H54 (cell line): ENCODE measurements at regions not wholly inside any gene's neighbourhood (a gene's known extent, or its start where the extent isn't known, plus 50 kb on each side); places are given as distances from the start of the nearest gene placed in this dataset.

Experiments
- DNase-seq: peaks from one replicate; pipeline ENCODE4 v3.0.0; 2011; ENCODE audit warnings: low spot score, mixed read lengths; ENCODE audit not compliant: insufficient read length
- FAIRE-seq: peaks from 3 replicates; lab custom pipeline; 2011; peaks lifted over from hg19 to GRCh38; lab: Jason Lieb, UNC
- POLR2A ChIP-seq: IDR thresholded peaks from 2 replicates; pipeline ENCODE4 v1.6.1; 2011; ENCODE audit warnings: low read depth, mild to moderate bottlenecking, low read length

DNA sequence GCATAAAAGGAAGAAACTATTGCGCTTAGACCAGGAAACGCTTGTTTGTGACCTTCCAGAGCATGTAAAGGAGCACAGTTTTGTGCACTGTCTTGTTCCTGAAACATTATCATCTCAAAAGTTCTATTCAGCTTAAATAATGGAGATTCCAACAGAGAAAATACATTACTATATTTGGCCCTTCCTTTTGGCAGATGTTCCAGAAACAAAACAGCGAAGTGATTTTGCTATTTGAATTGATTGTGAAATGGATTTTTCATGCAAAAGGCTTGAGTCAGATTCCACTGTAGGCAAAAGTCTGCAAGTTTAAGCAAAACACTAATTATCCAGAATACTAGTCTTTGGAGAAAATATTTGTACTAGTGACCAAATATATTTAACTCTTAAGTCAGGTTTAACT, 80.3 kb upstream of the PTBP2 start:
- FAIRE-seq (no peak), DNase-seq (no peak)
- TF ChIP-seq POLR2A = no peak

DNA sequence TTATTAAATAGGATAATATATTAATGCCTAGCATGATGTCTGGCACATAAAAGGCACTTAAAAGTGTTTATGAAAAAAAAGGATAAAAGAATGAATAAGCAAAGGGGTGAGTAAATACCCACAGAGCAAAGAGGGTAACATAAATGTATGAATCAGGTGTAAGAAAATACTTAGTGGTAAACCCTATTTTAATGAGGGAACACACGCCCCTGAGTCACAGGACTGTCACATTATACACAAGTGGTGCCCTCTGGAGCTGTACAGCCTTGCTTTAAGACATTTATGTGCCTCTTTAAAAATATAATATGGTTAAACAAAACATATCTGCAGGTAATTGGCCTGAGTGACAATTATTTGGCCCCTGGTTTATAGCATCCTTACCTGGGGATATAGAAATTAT, 78.1 kb upstream of the PTBP2 start:
- no peak for TF ChIP-seq POLR2A
- no peak for DNase-seq
- FAIRE-seq = no peak

DNA sequence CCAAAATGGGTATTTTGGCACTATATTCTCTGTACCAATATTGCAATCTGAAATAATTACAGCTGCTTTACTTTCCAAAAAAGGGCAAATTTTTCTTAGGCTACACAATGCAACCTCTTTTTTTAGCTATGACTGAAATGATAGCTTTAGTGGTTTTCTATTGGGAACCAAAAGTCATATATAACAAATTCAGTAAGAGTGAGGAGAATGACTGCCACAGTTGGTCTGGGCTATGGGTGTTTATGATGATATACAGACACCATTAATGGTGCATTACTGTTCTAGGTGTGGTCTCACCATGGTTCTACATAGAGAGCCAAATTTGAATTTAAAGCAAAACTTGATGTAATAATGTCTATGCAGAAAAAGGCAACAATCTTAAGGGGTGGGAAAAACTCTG, 72.3 kb upstream of the PTBP2 start:
- DNase-seq = no peak
- FAIRE-seq = no peak
- no peak for TF ChIP-seq POLR2A

DNA sequence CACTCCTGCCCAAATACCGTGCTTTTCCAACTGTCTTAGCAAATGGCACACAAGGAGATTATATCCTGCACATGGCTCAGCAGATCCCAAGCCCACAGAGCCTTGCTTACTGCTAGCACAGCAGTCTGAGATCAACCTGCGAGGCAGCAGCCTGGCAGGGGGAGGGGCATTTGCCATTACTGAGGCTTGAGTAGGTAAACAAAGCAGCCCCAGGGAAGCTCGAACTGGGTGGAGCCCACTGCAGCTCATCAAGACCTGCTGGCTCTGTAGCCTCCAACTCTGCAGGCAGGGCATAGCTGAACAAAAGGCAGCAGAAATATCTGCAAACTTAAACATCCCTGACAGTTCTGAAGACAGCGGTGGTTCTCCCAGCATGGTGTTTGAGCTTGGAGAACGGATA, 70.1 kb upstream of the PTBP2 start:
- DNase-seq (no peak), FAIRE-seq (no peak)
- no peak for TF ChIP-seq POLR2A

DNA sequence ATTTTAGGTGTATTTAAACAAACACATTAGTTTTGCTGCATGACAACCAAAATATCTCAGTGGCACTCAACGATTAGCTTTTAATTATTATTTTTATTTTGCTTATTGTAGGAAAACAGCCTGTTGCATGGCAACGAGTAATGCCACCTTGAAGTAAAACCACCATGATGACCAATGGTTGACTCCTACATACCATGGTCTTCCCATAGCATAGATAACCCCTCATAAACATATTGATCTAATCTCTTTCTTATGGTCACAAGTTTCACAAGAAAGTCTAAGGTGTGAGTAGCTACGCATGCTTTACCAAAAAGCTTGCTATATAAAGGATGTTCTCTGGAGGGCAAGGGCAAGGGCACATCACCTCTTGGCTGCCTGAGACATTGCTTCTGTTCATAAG, 61.5 kb upstream of the PTBP2 start:
- FAIRE-seq = no peak
- no peak for TF ChIP-seq POLR2A

DNA sequence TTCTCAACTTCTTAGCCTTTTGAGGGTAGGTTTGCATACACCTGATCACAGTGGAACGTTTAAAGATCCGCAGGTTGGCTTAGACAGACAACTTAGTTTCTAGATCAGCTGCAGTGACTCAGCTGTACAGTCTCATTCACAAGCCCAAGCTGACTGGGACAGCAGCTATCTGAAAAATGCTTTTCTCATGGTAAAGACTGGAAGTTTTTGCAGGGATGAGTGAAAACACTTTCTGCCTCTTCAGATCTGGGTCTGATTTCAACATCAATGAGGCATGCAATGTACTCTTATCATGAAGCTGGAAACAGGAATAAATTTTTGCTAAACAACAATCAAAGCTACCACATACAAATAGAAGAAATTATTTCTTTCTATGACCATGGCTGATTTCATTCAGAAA, 61.1 kb upstream of the PTBP2 start:
- FAIRE-seq (peak; percentile 57), DNase-seq (no peak)
- no peak for TF ChIP-seq POLR2A

More for the DNA sequence above, 61.5 kb upstream of the PTBP2 start:
- DNase-seq = no peak
